ENCODE measurements at regions not wholly inside any gene's neighbourhood (a gene's known extent, or its start where the extent isn't known, plus 50 kb on each side); places are given as distances from the start of the nearest gene placed in this dataset.

DNA sequence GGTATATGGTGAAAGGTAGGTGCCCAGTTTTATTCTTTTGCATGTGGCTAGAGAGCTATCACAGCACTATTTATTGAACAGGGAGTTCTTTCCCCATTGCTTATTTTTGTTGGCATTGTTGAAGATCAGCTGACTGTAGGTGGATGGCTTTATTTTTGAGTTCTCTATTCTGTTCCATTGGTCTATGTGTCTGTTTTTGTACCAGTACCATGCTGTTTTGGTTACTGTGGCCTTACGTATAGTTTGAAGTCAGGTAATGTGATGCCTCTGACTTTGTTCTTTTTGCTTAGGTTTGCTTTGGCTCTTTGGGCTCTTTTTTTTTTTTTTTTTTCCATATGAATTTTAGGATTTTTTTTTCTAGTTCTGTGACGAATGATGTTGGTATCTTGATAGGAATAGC is 139.2 kb upstream of the CTNNB1 start:
- no peak for DNase-seq

DNA sequence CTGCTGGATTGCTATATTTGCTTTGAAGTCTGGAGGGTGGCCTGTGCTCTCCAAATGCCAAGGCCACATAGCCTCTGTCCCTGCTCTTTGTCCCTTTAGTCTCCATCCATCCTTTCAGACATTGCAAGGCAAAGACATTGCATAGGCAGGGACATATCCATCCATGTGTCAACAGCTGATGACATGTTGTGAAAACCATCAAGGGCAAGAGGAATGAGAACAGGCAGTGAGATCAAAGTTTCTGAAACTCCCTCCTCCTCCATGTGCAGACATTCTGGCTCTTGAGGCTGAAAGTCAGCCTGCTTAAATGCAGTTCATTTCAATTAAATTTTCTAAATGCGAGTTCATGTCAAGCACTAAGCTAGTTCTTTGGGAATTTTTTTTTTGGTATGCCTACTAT is 135.2 kb upstream of the CTNNB1 start:
- DNase-seq, result no peak

DNA sequence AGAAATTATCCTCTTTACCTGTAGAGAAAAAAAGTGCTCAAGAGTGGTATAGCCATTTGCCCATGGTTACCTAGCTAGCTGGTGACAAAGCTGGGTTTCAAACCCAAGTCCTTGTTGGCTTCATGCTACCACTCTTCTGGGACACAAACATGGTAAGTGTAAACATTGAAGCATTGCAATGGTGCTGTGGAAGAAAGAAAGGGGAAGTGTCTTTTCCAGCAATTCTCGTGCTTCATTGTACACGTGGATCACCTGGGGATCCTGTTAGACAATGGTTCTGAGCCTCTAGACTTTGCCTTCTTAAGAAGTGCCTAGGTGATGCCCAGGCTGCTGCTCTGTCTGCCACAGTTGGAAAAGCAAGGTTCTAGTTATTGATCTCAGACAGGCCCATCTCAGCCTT is 134.8 kb upstream of the CTNNB1 start:
- no peak for DNase-seq

DNA sequence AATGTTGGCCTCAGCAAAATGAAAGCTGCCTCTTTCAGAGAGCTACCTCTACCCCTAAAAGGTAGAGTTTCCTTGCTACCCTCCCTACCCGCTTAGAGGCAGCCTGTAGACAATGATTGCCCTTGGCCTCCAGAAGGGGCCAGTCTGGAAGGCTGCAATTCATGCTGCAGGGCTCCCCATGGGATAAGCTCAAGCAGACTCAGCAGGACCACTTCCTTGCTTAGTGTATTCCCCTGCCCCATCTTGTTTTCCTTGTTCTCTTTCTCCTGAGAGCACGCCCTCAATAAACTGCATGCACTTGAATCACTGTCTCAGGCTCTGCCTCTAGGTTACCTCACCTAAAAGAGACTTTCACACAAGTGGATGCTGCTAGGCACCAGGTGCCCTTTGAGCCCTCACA is 134.0 kb upstream of the CTNNB1 start:
- no peak for DNase-seq

DNA sequence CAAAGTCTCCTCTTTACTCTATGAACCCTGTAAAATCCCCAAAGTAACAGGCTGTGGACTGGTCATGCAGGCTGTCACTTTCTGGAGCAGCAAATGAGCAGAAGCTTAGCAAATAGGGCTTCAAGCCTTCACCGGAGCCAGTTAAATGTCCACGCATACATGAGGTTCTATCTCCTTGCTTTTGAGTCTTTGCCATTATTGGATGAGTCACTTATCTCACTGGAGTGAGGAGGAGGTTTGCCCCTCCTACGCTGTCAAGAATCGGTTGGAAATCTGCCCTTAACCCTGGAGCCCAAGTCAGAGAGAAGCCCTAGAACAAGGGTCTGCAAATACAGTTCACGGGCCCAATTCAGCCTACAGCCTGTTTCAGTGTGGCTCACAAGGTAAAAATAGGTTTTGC is 126.1 kb upstream of the CTNNB1 start:
- no peak for DNase-seq

DNA sequence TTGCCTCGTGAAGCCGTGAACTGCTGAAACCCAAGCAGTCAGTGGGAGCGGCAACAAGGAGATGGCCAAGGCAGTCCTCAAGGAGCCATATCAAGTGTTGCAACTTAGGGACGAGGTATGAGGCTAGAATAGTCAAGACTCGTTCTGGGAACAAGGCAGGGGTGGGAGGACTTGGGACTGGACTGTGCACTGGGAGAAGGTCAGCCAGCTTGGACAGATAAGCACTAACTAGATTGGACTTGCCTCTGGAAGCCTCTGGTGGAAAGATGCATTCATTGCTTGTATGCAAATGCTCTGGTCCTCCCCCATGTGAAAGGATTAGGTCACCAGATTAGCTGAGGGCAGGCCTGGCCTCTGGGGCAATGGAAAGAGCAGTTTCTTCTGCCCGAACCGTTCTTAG is 123.3 kb upstream of the CTNNB1 start:
- no peak for DNase-seq

DNA sequence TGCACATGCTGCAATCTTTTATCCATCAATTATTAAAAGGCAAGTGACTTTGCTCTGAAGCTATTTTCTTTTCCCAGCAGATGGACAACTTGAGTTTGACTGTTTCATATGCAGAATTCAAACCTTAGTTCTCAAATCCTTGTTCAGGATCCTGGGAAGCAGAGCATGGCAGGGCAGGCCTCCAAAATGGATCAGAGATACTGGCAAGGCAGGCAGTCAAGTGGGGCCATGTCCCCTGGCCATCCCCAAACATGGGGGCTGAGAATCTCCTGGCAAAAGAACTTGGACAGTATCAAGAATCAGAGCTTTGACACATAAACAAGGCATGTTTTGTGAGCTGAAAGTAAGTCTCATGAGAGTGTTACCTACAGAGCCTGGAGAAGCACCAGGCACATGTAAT is 122.9 kb upstream of the CTNNB1 start:
- no peak for DNase-seq

DNA sequence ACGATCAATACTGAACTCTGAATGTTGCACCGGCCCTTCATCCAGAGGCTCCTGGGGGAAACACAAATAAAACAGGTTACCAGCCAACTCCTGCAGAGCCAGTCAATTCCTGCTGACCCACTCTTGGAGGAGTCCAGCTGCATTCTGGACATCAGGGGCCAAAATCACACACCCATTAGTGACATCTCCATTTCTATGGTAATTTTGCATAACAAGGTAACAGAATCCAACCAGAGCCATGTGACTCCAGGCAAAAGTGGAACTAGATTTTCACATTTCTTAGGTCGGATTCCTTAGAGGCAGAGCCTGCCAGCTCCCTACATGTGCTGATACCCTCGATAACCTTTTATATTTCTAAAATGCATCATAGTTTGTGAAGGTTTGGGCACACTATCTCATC is 119.2 kb upstream of the CTNNB1 start:
- DNase-seq, result no peak

DNA sequence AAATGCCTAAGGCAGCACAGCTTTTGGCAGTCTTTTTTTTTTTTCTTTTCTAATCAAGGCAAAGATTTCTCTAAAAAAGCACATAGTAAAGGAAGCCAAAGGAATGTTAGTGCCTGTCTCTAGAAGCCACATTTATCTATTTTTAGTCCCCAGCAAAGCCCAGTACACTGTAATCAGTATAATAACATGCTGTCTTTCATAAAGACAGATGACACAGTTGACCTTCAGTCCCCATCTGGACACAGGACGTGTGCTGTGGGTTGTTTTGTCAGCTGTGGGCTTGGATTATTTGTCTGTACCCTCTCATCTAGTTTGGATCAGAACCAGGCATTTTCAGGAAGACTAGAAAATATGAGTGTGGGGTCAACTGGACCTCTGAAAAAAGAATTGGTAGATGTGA is 110.4 kb upstream of the CTNNB1 start:
- DNase-seq, result no peak

DNA sequence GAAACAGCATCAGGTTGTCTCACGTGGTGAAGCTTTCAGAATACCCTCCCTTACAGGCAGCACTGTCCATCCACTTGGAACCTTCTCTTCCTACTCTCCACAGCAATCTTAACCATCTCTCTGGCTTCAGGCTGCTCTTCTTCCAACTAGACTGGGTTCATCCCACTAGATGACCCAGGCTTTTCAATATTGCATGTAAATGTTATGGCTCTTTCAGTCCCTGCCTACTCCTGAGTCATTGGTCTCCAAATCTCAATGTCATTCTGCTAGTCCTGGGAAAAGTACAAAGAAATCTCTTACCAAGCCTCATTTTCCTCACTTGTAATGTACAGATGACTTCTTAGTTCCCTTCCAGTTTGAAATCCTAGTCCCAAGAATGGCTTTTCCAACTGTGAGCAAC is 109.7 kb upstream of the CTNNB1 start:
- no peak for DNase-seq

DNA sequence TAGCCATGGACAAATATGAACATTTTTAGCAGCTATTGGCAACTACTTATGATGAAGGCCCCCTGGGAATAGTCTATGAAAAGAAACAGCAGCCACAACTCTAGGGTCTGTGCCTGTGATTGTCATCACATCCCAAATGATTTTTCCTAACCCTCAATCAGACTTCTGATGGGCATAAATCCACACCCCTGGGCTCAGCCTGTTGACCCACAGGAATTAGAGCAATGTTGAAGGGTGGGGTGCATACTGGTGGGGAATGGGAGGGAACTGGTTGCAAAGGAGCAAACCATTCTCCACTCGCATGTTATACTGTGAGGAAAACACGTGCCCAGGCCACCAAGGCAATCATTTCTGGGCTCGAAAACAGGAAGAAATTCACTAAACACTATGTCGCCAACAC is 106.5 kb upstream of the CTNNB1 start:
- DNase-seq, result no peak

DNA sequence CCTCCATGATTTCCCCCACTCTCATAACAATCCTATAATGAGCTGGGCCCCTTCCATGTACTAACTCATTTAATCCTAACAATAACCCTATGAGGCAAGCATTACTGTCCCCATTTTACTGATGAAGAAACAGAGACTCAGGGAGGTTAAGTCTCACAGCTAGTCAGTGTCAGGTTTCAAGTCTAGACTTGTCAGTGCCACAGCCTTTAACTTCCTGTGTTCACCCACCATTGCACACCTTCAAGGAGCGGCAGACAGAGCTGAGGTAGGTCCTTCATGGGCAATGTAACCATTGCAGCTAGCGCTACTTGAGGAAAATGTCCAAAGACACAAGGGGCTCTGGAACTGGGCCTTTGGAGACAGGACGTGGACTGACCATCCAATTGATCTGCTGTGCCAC is 105.8 kb upstream of the CTNNB1 start:
- DNase-seq, result no peak

DNA sequence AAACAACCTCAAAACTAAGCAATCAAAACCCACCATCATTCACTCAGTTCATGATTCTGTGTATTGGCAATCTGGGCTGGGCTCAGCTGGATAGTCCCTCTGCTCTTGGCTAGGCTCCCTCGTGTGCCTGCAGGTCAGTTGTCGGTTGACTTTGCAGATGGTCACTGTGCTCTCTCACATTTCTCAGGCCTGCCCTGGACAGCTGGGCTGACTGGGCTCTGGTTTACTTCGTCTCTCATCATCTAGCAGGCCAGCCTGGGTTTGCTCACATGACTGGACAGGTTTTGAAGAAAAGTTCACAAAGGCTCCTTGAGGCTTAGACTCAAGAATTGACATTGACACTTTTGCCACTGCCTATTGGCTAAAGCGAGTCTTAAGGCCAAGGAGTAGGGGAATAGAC is 105.0 kb upstream of the CTNNB1 start:
- DNase-seq, result no peak

DNA sequence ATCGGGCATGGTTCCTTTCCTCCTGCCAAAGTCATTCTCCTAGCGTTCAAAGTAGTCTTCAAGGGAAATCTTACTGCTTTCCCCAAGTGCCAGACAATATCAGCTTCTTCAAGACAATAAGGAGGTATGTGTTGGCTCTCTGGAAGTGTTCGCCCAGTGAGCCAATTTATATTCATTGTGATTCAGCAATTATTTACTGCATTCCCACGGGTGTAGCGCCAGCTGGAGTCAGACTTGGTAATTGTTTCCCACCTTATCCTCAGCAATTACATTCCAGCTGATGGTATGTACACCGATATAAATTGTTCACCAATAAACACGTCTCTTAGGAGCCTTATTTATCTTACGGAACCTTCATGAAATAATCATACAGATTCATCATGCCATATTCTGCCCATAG is 103.6 kb upstream of the CTNNB1 start:
- DNase-seq, result no peak

DNA sequence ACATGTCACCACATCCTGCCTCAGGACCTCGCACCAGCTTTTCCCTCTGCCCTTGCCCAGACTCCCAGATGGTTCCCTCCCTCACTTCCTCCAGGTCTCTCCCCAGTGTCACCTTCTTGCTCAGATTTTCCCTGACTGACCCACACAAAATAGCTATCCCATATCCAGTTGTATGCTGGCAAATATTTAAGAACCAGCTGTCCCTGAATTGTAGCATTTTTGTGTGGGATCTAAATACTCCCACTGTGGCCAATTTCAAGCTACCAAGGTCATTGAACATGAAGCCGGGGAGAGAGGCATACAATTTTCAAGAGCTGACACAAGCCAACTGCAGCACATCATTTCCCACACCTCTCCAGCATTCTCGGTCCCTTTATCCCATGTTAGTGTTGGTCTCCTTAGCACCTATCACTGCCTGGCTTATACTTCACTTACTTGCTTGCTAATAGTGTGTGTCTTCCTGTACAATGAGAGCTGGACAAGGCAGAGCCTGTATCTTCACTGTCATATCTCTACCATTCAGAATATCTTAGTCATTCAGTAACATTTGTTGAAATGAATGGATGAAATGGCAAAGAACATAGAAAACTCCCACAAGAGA is 101.3 kb upstream of the CTNNB1 start:
- no peak for DNase-seq

DNA sequence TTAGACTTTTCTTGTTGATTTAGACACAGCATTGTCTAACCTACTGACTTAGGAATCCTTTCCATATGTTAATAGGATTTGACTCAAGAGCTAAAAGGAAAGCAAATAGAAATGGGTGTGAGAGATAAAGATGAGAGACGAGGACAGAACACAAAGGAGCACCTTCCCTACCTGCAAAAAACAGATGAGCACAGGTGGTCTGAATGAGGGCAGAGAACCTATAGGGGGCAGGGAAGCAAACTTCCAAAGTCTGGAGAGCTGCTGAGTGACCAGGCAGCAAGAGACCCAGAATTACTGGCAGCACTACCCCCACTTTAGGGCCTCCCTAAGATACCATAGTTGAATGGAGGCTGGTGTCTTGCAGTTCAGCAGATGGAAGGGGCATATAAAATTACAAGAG is 98.1 kb upstream of the CTNNB1 start:
- no peak for DNase-seq

DNA sequence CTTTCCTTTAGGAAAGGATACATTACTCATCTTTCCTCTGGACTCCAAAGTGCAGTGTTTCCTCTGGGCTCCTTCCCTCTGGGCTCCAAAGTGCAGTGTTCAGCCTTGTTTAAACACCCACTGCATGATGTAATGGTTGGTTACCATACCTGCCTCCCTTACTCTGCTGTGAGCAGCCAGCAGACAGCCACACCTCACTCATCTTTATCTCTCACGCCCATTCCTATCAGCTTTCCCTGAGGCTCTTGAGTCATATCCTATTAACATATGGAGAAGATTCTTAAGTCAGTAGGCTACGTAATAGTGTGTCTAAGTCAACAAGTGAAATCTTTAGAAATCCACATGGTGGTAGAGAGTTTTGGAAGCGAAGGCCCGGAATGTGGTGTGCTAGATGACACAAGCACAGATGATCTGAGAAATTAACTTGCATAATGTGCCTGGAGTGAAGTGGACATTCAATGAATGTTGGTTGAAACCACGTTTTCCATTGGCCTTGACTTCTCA is 97.2 kb upstream of the CTNNB1 start:
- DNase-seq, result no peak

DNA sequence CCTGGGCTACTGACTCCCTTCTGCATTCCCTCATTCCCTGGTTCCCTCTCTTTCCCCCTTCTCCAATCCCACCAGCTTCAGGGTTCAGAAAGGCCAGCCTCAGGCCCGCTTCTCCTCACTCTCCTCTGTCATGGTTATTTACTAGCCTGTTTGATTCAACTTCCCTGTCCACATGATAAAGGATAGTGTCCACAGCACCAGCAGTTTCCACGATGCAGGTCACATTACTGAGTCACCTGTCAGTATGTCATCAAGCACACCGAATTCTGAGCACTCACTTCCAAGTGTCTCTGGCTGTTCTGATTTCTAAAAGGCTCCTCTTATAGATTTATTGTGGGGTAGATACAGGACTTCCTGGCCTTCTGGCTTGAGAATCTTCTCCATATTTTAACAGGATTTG is 96.6 kb upstream of the CTNNB1 start:
- DNase-seq, result no peak

DNA sequence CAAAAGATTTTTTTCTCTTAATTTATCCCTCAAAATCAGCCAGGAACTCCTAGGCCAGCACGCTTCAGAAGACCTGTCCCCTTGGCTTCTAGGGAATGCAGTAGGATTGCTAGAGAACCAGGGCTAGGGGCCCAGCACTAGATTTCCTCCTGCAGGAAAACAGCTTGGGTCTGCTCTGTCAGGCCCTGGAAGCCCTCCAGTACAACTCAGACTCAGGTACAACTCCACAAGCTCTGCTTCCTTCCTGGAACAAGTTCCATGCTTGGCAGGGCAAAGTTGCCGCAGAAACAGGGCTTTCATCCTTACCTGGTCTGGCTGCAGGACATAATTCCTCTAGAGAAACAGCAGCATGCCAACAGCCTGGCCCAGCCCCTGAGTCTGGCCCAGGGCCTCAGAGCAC is 96.1 kb upstream of the CTNNB1 start:
- DNase-seq, result no peak

DNA sequence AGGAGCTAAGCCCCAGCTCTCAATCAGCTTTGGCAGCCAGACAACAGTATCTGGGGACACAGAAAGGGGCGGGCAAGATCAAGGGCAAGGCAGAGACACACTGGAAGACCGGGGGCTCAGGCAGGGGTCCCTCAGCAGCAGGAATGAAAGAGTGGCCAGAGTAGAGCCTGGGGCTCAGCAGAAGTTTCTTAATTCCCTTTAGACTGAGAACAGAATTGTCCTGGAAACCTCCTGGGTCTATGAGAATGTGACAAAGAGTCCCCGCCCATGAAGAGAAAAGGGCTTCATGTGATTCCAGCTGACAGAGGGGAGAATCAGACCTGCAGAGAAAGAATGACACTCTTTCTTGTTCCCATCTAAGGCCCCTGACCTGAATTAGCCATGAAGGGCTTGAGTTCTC is 95.2 kb upstream of the CTNNB1 start:
- DNase-seq, result no peak

DNA sequence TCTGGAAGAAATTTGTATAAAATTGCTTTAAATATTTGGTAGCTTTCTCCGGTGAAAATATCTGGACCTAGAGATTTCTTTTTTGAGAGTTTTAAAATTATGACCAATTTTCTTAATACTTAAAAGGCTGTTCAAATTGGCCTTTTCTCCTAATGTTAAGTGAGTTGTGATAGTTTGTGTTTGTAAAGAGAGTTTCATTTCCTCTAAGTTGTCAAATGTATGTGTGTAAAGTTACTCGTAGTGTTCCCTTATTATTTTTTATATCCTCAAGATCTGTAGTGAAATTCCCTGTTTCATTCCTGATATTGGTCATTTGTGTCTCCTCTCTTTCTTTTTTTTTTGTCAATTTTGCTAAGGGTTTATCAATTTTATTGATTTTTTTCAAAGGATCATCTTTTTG is 92.6 kb upstream of the CTNNB1 start:
- DNase-seq, result no peak

DNA sequence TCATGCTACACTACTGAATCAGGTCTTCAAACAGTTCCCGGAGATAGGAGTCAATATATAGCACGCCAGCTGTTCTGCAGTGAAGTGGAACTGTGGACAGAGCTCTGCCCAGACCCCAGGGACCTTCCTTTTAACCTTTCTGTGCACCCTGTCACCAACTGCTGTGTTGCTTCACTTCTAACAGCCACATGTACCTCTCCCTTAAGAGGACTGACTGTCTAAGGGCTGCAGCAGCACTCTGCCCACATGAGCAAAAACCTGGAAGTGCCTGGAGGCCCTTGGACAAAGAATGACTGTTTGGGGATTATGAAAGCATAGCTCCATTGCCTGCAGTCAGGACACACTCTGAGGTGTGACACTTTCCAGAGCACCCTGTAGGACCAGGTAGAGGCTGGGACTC is 88.3 kb upstream of the CTNNB1 start:
- DNase-seq, result no peak

DNA sequence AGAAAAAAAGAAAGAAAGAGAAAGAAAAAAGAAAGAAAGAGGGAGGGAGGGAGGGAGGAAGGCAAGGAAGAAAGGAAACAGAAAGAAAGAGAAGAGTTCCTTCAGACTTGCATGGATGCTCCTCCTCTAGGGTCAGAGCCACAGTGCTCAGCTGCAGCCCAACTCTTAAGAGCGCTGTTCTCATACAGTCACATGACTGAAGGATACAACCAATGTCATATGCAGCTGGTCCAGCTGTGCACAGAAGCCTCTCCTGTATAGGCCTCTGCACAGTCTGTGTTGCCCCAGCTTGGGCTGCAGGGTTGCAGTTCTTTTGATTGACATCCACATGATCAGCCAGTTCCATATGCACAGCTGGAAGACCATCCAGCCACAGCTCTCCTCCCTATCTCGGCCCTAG is 86.8 kb upstream of the CTNNB1 start:
- no peak for DNase-seq

DNA sequence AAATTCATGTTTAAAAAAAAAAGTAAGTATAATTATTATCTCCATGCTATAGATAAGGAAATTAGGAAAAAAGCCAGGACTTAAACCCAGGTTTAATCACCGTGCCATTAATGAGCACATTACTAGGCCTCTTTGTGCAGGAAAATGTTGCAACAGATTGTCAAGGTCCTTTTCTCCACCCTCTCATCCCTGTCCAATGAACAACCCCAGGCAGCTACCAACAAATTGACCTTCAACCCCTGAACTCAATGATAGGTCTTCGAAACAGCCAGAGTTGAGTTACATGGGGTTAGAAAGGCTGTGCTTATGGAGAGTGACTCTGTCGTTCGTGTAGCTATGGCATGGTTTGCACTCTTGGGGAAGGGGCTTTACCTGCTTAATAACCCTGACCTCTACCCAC is 84.2 kb upstream of the CTNNB1 start:
- no peak for DNase-seq

DNA sequence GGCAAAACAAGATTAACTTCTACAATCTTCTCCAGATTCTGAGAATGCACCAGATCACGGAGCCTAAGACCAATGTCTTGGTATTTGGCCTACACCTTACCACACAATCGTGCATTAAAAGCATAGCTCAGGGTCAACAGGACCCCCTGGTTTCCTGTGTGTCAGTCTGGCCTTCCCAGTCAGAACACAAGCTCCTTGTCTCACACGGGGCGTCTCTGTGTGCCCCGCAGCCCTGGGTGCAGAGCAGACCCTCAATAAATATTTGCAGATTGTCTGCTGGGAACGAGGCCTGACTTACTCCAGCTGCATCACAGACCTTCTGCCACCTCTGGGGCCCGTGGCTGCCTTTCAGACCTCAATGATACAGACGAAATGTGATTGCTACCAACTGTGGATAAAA is 82.5 kb upstream of the CTNNB1 start:
- no peak for DNase-seq

DNA sequence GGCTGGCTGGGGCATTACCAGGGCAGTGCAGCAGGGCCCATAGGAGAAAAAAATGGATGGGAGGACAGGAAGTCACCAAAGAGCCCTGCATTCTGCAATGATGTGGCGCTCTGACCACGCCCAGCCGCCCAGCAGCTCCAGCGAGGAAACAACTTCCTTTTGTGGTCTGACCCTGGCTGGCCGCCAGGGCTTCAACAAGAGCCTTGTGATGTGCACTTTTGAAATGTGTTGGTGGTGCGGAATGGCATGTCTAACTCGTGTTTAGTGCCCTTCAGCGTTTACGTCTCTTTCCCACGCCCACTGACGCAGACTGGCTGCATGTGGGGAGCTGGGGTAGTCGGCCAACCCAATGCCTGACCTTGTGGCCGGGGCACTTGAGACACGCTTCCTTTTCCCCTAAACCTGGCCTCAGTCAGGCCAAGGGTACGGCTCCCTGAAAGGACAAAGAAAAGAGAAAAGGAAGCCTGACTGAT is 81.9 kb upstream of the CTNNB1 start:
- peak; percentile 84 for DNase-seq

Data from activated effector memory CD4-positive, alpha-beta T cell treated with Interleukin-2 at 50 U/mL for 16 hours (primary cell).